ENCODE measurements at regions not wholly inside any gene's neighbourhood (a gene's known extent, or its start where the extent isn't known, plus 50 kb on each side); places are given as distances from the start of the nearest gene placed in this dataset.

GRCh38 chr4:32847461-32847860, 2127.3 kb downstream of the PCDH7 start:
- no TSS peak for BruUV-seq (replicated peaks)
- TF ChIP-seq, protein P1, sequence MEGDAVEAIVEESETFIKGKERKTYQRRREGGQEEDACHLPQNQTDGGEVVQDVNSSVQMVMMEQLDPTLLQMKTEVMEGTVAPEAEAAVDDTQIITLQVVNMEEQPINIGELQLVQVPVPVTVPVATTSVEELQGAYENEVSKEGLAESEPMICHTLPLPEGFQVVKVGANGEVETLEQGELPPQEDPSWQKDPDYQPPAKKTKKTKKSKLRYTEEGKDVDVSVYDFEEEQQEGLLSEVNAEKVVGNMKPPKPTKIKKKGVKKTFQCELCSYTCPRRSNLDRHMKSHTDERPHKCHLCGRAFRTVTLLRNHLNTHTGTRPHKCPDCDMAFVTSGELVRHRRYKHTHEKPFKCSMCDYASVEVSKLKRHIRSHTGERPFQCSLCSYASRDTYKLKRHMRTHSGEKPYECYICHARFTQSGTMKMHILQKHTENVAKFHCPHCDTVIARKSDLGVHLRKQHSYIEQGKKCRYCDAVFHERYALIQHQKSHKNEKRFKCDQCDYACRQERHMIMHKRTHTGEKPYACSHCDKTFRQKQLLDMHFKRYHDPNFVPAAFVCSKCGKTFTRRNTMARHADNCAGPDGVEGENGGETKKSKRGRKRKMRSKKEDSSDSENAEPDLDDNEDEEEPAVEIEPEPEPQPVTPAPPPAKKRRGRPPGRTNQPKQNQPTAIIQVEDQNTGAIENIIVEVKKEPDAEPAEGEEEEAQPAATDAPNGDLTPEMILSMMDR (conservative IDR thresholded peaks at IDR 0.05; ENCODE audit: low read length) = no peak
- H2AFZ ChIP-seq (ENCODE audit: low read length) = no peak overlapping the region
- no peaks in the 10 kb centered on the region for H3K9me2 ChIP-seq (ENCODE audit: insufficient read depth, low read length)
- H3K36me3 ChIP-seq (ENCODE audit: insufficient read depth, low read length) = no peaks in the 10 kb centered on the region
- H3K4me1 ChIP-seq (ENCODE audit: insufficient read depth, low read length, poor library complexity, severe bottlenecking) = no peaks in the 10 kb centered on the region
- no peaks in the 10 kb centered on the region for H3K9me3 ChIP-seq (ENCODE audit: low read length)
- no peak overlapping the region for H3K4me3 ChIP-seq (ENCODE audit: low read depth, low read length, poor library complexity, severe bottlenecking)
- no peak for DNase-seq (ENCODE audit: low spot score)
- CTCF ChIA-PET (ENCODE audit: unreplicated experiment) = no interaction called here
- no peaks in the 10 kb centered on the region for H4K20me1 ChIP-seq (ENCODE audit: insufficient read depth, low read length)
- H3K27ac ChIP-seq (ENCODE audit: low read depth, low read length, poor library complexity, severe bottlenecking) = no peak overlapping the region
- H3K79me2 ChIP-seq (ENCODE audit: insufficient read depth, low read depth, low read length) = no peaks in the 10 kb centered on the region
- no peak overlapping the region for H3K4me2 ChIP-seq (ENCODE audit: low read length)
- intact Hi-C loops (cut with micrococcal nuclease; ENCODE audit: unreplicated experiment) = no loop called here
- POLR2A ChIA-PET = interaction anchor here (0.7 kb wide), 1 partner anchor 1472 kb away, joined by 3 read pairs; no protein-coding TSS in a partner anchor

GRCh38 chr4:32855622-32856021, 2135.5 kb downstream of the PCDH7 start:
- intact Hi-C loops (cut with micrococcal nuclease; ENCODE audit: unreplicated experiment) = no loop called here
- POLR2A ChIA-PET = no interaction called here
- Histone ChIP-seq H3K9me3 (ENCODE audit: low read length) (no peaks in the 10 kb centered on the region), H2AFZ (ENCODE audit: low read length) (no peak overlapping the region), H3K9me2 (ENCODE audit: insufficient read depth, low read length) (0 out of 2 replicates have a peak, but pooled peaks cover 3% of the 10 kb centered on the region), H3K27ac (ENCODE audit: low read depth, low read length, poor library complexity, severe bottlenecking) (no peak overlapping the region), H3K79me2 (ENCODE audit: insufficient read depth, low read depth, low read length) (no peaks in the 10 kb centered on the region), H4K20me1 (ENCODE audit: insufficient read depth, low read length) (no peaks in the 10 kb centered on the region), H3K4me1 (ENCODE audit: insufficient read depth, low read length, poor library complexity, severe bottlenecking) (no peaks in the 10 kb centered on the region), H3K4me3 (ENCODE audit: low read depth, low read length, poor library complexity, severe bottlenecking) (no peak overlapping the region), H3K36me3 (ENCODE audit: insufficient read depth, low read length) (no peaks in the 10 kb centered on the region), H3K4me2 (ENCODE audit: low read length) (no peak overlapping the region)
- no TSS peak for BruUV-seq (replicated peaks)
- CTCF ChIA-PET (ENCODE audit: unreplicated experiment) = no interaction called here
- DNase-seq (ENCODE audit: low spot score) = no peak
- TF ChIP-seq, protein P1 (conservative IDR thresholded peaks at IDR 0.05; ENCODE audit: low read length) = no peak
- no peak for TF ChIP-seq EZH2phosphoT487 (IDR thresholded peaks at IDR 0.05; ENCODE audit: borderline replicate concordance, low read depth, low read length)

DNA sequence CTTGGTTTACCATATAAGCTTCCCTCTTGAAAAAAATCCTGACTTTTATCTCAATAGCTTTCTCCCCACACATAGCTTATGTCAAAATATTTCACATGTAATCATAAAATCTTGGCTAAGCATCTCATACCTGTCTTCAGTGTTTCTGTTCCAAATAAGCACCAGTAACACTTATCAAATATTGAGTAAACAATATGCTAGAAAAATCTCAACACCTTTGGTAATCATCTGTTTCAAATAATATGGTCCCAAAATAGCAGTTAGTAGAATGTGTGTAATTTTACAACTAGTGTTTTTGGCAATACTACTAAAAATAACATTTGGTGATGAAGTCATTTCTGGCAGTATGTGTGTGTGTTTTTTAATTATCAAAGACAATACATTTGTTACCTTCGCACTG, 2138.2 kb downstream of the PCDH7 start:
- H2AFZ ChIP-seq (ENCODE audit: low read length) = no peak overlapping the region
- CTCF ChIA-PET (ENCODE audit: unreplicated experiment) = no interaction called here
- no TSS peak for BruUV-seq (replicated peaks)
- no peak for DNase-seq (ENCODE audit: low spot score)
- H3K9me3 ChIP-seq (ENCODE audit: low read length) = no peaks in the 10 kb centered on the region
- 0 out of 2 replicates have a peak, but pooled peaks cover 3% of the 10 kb centered on the region for H3K9me2 ChIP-seq (ENCODE audit: insufficient read depth, low read length)
- no peak overlapping the region for H3K4me3 ChIP-seq (ENCODE audit: low read depth, low read length, poor library complexity, severe bottlenecking)
- no peaks in the 10 kb centered on the region for H3K79me2 ChIP-seq (ENCODE audit: insufficient read depth, low read depth, low read length)
- no peaks in the 10 kb centered on the region for H3K36me3 ChIP-seq (ENCODE audit: insufficient read depth, low read length)
- H3K4me1 ChIP-seq (ENCODE audit: insufficient read depth, low read length, poor library complexity, severe bottlenecking) = no peaks in the 10 kb centered on the region
- TF ChIP-seq, protein P1 (conservative IDR thresholded peaks at IDR 0.05; ENCODE audit: low read length) = no peak
- TF ChIP-seq EZH2phosphoT487 (IDR thresholded peaks at IDR 0.05; ENCODE audit: borderline replicate concordance, low read depth, low read length) = no peak
- H3K27ac ChIP-seq (ENCODE audit: low read depth, low read length, poor library complexity, severe bottlenecking) = no peak overlapping the region
- intact Hi-C loops (cut with micrococcal nuclease; ENCODE audit: unreplicated experiment) = no loop called here
- no peaks in the 10 kb centered on the region for H4K20me1 ChIP-seq (ENCODE audit: insufficient read depth, low read length)
- POLR2A ChIA-PET = interaction anchor here (0.6 to 1.1 kb wide), 2 partner anchors 105 to 670 kb away, joined by 3 to 4 read pairs; no protein-coding TSS in a partner anchor
- H3K4me2 ChIP-seq (ENCODE audit: low read length) = no peak overlapping the region
